CD4-positive, alpha-beta T cell treated with Interleukin-17A for 1 hour (primary cell): ENCODE measurements at regions not wholly inside any gene's neighbourhood (a gene's known extent, or its start where the extent isn't known, plus 50 kb on each side); places are given as distances from the start of the nearest gene placed in this dataset.

Experiments
- DNase-seq: peaks from one replicate; pipeline ENCODE4 v3.0.0-alpha.2; 2020

GRCh38 chr2:139819273-139819796 is 1039.1 kb upstream of the NXPH2 start:
- no peak for DNase-seq

GRCh38 chr2:139814458-139814857 is 1034.3 kb upstream of the NXPH2 start:
- no peak for DNase-seq

- DNase-seq, result no peak
These were observed 1033.2 kb upstream of the NXPH2 start for GRCh38 chr2:139813340-139813739.

- no peak for DNase-seq
These were observed 1025.3 kb upstream of the NXPH2 start for GRCh38 chr2:139805441-139805840.

GRCh38 chr2:139798391-139798790 is 1018.2 kb upstream of the NXPH2 start:
- no peak for DNase-seq

- no peak for DNase-seq
These were observed 1010.9 kb upstream of the NXPH2 start for GRCh38 chr2:139790807-139791752.

GRCh38 chr2:139790136-139790535 is 1009.9 kb upstream of the NXPH2 start:
- DNase-seq, result no peak

- no peak for DNase-seq
These were observed 998.5 kb upstream of the NXPH2 start for GRCh38 chr2:139778732-139779131.

- DNase-seq, result no peak
These were observed 993.6 kb upstream of the NXPH2 start for GRCh38 chr2:139773720-139774277.

- DNase-seq, result no peak
These were observed 989.4 kb upstream of the NXPH2 start for GRCh38 chr2:139769633-139770032.

GRCh38 chr2:139763705-139764104 is 983.5 kb upstream of the NXPH2 start:
- no peak for DNase-seq

- DNase-seq, result no peak
These were observed 978.9 kb upstream of the NXPH2 start for GRCh38 chr2:139759000-139759505.

- DNase-seq, result no peak
These were observed 966.7 kb upstream of the NXPH2 start for GRCh38 chr2:139746901-139747300.

- no peak for DNase-seq
These were observed 964.1 kb upstream of the NXPH2 start for GRCh38 chr2:139744273-139744672.

GRCh38 chr2:139742216-139743172 is 962.3 kb upstream of the NXPH2 start:
- DNase-seq, result no peak

GRCh38 chr2:139737659-139738058 is 957.5 kb upstream of the NXPH2 start:
- no peak for DNase-seq

GRCh38 chr2:139730197-139730596 is 950.0 kb upstream of the NXPH2 start:
- no peak for DNase-seq

GRCh38 chr2:139721411-139721995 is 941.3 kb upstream of the NXPH2 start:
- DNase-seq, result no peak

- DNase-seq, result no peak
These were observed 939.9 kb upstream of the NXPH2 start for GRCh38 chr2:139720056-139720455.

GRCh38 chr2:139704606-139705005 is 924.4 kb upstream of the NXPH2 start:
- no peak for DNase-seq

- no peak for DNase-seq
These were observed 914.1 kb upstream of the NXPH2 start for GRCh38 chr2:139694327-139694726.

- no peak for DNase-seq
These were observed 906.0 kb upstream of the NXPH2 start for GRCh38 chr2:139686205-139686604.
